ENCODE measurements at regions not wholly inside any gene's neighbourhood (a gene's known extent, or its start where the extent isn't known, plus 50 kb on each side); places are given as distances from the start of the nearest gene placed in this dataset.

- Histone ChIP-seq H3K36me3 (ENCODE audit: insufficient read depth, low read length) (no peaks in the 10 kb centered on the region), H2AFZ (ENCODE audit: low read length) (no peak overlapping the region), H3K9me2 (ENCODE audit: low read depth, low read length) (no peaks in the 10 kb centered on the region), H3K4me3 (ENCODE audit: low read depth, low read length, poor library complexity, severe bottlenecking) (no peak overlapping the region), H3K27ac (ENCODE audit: low read depth, low read length, poor library complexity, severe bottlenecking) (no peak overlapping the region), H3K4me1 (ENCODE audit: insufficient read depth, low read length, severe bottlenecking) (no peaks in the 10 kb centered on the region), H4K20me1 (ENCODE audit: insufficient read depth, low read length) (no peaks in the 10 kb centered on the region), H3K9me3 (ENCODE audit: low read length) (no peaks in the 10 kb centered on the region), H3K9ac (ENCODE audit: low read length) (no peak overlapping the region), H3K4me2 (ENCODE audit: low read length) (no peak overlapping the region), H3K79me2 (ENCODE audit: insufficient read depth, low read length) (no peaks in the 10 kb centered on the region), H3F3A (ENCODE audit: insufficient read depth, low read length) (no peaks in the 10 kb centered on the region), H3K27me3 (ENCODE audit: insufficient read depth, low read length) (no peaks in the 10 kb centered on the region)
- TF ChIP-seq EZH2 (IDR thresholded peaks at IDR 0.05; ENCODE audit: borderline replicate concordance, low read length) (no peak), CTCF (IDR thresholded peaks at IDR 0.05; ENCODE audit: low read length) (no peak)
Observed at GRCh38 chr7:39819514-39819913, 130.5 kb upstream of the CDK13 start.

- H4K20me1 ChIP-seq (ENCODE audit: insufficient read depth, low read length) = no peaks in the 10 kb centered on the region
- H3K79me2 ChIP-seq (ENCODE audit: insufficient read depth, low read length) = no peaks in the 10 kb centered on the region
- H3K4me3 ChIP-seq (ENCODE audit: low read depth, low read length, poor library complexity, severe bottlenecking) = no peak overlapping the region
- no peak overlapping the region for H3K9ac ChIP-seq (ENCODE audit: low read length)
- H3K36me3 ChIP-seq (ENCODE audit: insufficient read depth, low read length) = no peaks in the 10 kb centered on the region
- no peaks in the 10 kb centered on the region for H3K27me3 ChIP-seq (ENCODE audit: insufficient read depth, low read length)
- H3K27ac ChIP-seq (ENCODE audit: low read depth, low read length, poor library complexity, severe bottlenecking) = no peak overlapping the region
- no peaks in the 10 kb centered on the region for H3K9me3 ChIP-seq (ENCODE audit: low read length)
- H3K9me2 ChIP-seq (ENCODE audit: low read depth, low read length) = no peaks in the 10 kb centered on the region
- H3K4me2 ChIP-seq (ENCODE audit: low read length) = no peak overlapping the region
- no peak overlapping the region for H2AFZ ChIP-seq (ENCODE audit: low read length)
- no peaks in the 10 kb centered on the region for H3K4me1 ChIP-seq (ENCODE audit: insufficient read depth, low read length, severe bottlenecking)
- no peak for TF ChIP-seq EZH2 (IDR thresholded peaks at IDR 0.05; ENCODE audit: borderline replicate concordance, low read length)
- no peak for TF ChIP-seq CTCF (IDR thresholded peaks at IDR 0.05; ENCODE audit: low read length)
- no peaks in the 10 kb centered on the region for H3F3A ChIP-seq (ENCODE audit: insufficient read depth, low read length)
Observed at GRCh38 chr7:39824456-39825200, 125.4 kb upstream of the CDK13 start.

GRCh38 chr7:39825401-39825980 lies 124.6 kb upstream of the CDK13 start:
- H3K9ac ChIP-seq (ENCODE audit: low read length) = no peak overlapping the region
- no peak overlapping the region for H3K4me3 ChIP-seq (ENCODE audit: low read depth, low read length, poor library complexity, severe bottlenecking)
- H3K79me2 ChIP-seq (ENCODE audit: insufficient read depth, low read length) = no peaks in the 10 kb centered on the region
- no peak overlapping the region for H2AFZ ChIP-seq (ENCODE audit: low read length)
- no peak overlapping the region for H3K4me2 ChIP-seq (ENCODE audit: low read length)
- no peaks in the 10 kb centered on the region for H3K9me2 ChIP-seq (ENCODE audit: low read depth, low read length)
- TF ChIP-seq CTCF (IDR thresholded peaks at IDR 0.05; ENCODE audit: low read length) = no peak
- TF ChIP-seq EZH2 (IDR thresholded peaks at IDR 0.05; ENCODE audit: borderline replicate concordance, low read length) = no peak
- H4K20me1 ChIP-seq (ENCODE audit: insufficient read depth, low read length) = no peaks in the 10 kb centered on the region
- no peaks in the 10 kb centered on the region for H3F3A ChIP-seq (ENCODE audit: insufficient read depth, low read length)
- no peaks in the 10 kb centered on the region for H3K27me3 ChIP-seq (ENCODE audit: insufficient read depth, low read length)
- H3K36me3 ChIP-seq (ENCODE audit: insufficient read depth, low read length) = no peaks in the 10 kb centered on the region
- H3K9me3 ChIP-seq (ENCODE audit: low read length) = no peaks in the 10 kb centered on the region
- no peaks in the 10 kb centered on the region for H3K4me1 ChIP-seq (ENCODE audit: insufficient read depth, low read length, severe bottlenecking)
- no peak overlapping the region for H3K27ac ChIP-seq (ENCODE audit: low read depth, low read length, poor library complexity, severe bottlenecking)

Data from OCI-LY1 (cell line).